Neural cell (in vitro differentiated cells): ENCODE measurements at regions not wholly inside any gene's neighbourhood (a gene's known extent, or its start where the extent isn't known, plus 50 kb on each side); places are given as distances from the start of the nearest gene placed in this dataset.

Source experiments
- H2AFZ ChIP-seq: fragments of 200-600, 300-800 bp; sonication (generic), shearing (Covaris generic); 2 replicates; pipeline ENCODE4 v1.6.0; 2014; ENCODE audit warnings: low read depth, mild to moderate bottlenecking, antibody characterized with exemption, low read length, moderate library complexity
- H3F3A ChIP-seq: fragments of 200-600 bp; shearing (Covaris generic); 2 replicates; pipeline ENCODE4 v1.6.1; 2016; ENCODE audit warnings: mild to moderate bottlenecking, moderate library complexity, mixed read lengths, antibody characterized with exemption, low read length; ENCODE audit not compliant: insufficient read depth, poor library complexity, severe bottlenecking
- H3K27ac ChIP-seq: fragments of 200-600, 300-800 bp; sonication (generic), shearing (Covaris generic); 2 replicates; pipeline ENCODE4 v1.5.1; 2014; ENCODE audit warnings: mild to moderate bottlenecking, low read length, moderate library complexity
- H3K27me3 ChIP-seq: fragments of 300-800, 200-600 bp; sonication (generic), shearing (Covaris generic); 2 replicates; pipeline ENCODE4 v1.6.0; 2014; ENCODE audit warnings: mild to moderate bottlenecking, low read depth, low read length, moderate library complexity; ENCODE audit not compliant: insufficient read depth
- H3K36me3 ChIP-seq: fragments of 300-800, 200-600 bp; sonication (generic), shearing (Covaris generic); 2 replicates; pipeline ENCODE4 v1.5.1; 2014; ENCODE audit warnings: mild to moderate bottlenecking, antibody characterized with exemption, low read length, moderate library complexity; ENCODE audit not compliant: insufficient read depth
- H3K4me2 ChIP-seq: fragments of 300-800, 200-600 bp; sonication (generic), shearing (Covaris generic); 2 replicates; pipeline ENCODE4 v1.6.0; 2014; ENCODE audit warnings: mild to moderate bottlenecking, low read length
- H3K4me3 ChIP-seq: fragments of 300-800, 200-600 bp; sonication (generic), shearing (Covaris generic); 2 replicates; pipeline ENCODE4 v1.5.1; 2014; ENCODE audit warnings: mild to moderate bottlenecking, low read length, moderate library complexity
- H3K79me2 ChIP-seq: fragments of 200-600 bp; shearing (Covaris generic); replicated peaks from 2 replicates; pipeline ENCODE4 v1.6.0; 2014; ENCODE audit warnings: mild to moderate bottlenecking, low read length, moderate library complexity; ENCODE audit not compliant: insufficient read depth
- H3K9ac ChIP-seq: fragments of 300-800, 200-600 bp; sonication (generic), shearing (Covaris generic); 2 replicates; pipeline ENCODE4 v1.6.1; 2016; ENCODE audit warnings: mild to moderate bottlenecking, low read length, mixed read lengths
- H3K9me2 ChIP-seq: fragments of 200-600 bp; shearing (Covaris generic); 2 replicates; pipeline ENCODE4 v1.6.1; 2016; ENCODE audit warnings: mild to moderate bottlenecking, low read length, mixed read lengths; ENCODE audit not compliant: insufficient read depth
- H3K9me3 ChIP-seq: fragments of 200-600, 300-800 bp; sonication (generic), shearing (Covaris generic); 2 replicates; pipeline ENCODE4 v1.6.1; 2016; ENCODE audit warnings: mild to moderate bottlenecking, mixed run types, low read length, moderate library complexity, mixed read lengths
- H4K20me1 ChIP-seq: fragments of 200-600 bp; shearing (Covaris generic); 2 replicates; pipeline ENCODE4 v1.6.1; 2016; ENCODE audit warnings: mild to moderate bottlenecking, mixed run types; ENCODE audit not compliant: insufficient read depth
- EP300 ChIP-seq: fragments of 450-650 bp; conservative IDR thresholded peaks from 2 replicates; pipeline ENCODE4 v1.6.1; 2014; ENCODE audit warnings: antibody characterized with exemption, mild to moderate bottlenecking, moderate library complexity; ENCODE audit not compliant: poor library complexity, severe bottlenecking
- EZH2 ChIP-seq: fragments of 200-600, 300-800 bp; shearing (Covaris generic), sonication (generic); IDR thresholded peaks from 2 replicates; pipeline ENCODE4 v1.6.1; 2014; ENCODE audit warnings: antibody characterized with exemption, low read length, borderline replicate concordance, mild to moderate bottlenecking; ENCODE audit not compliant: insufficient read depth, poor library complexity, severe bottlenecking
- MXI1 ChIP-seq: fragments of 450-650 bp; conservative IDR thresholded peaks from 2 replicates; pipeline ENCODE4 v1.6.1; 2014; ENCODE audit warnings: antibody characterized with exemption, mild to moderate bottlenecking; ENCODE audit not compliant: poor library complexity, severe bottlenecking
- POLR2AphosphoS5 ChIP-seq: IDR thresholded peaks from 2 replicates; pipeline ENCODE4 v1.6.1; 2012
- RAD21 ChIP-seq: fragments of 450-650 bp; conservative IDR thresholded peaks from 2 replicates; pipeline ENCODE4 v1.6.1; 2014; ENCODE audit warnings: antibody characterized with exemption, mild to moderate bottlenecking, moderate library complexity
- SMC3 ChIP-seq: fragments of 450-650 bp; conservative IDR thresholded peaks from 2 replicates; pipeline ENCODE4 v1.6.1; 2014; ENCODE audit warnings: antibody characterized with exemption, mild to moderate bottlenecking, moderate library complexity; ENCODE audit not compliant: poor library complexity
- TAF1 ChIP-seq: IDR thresholded peaks from 2 replicates; pipeline ENCODE4 v1.6.1; 2012; ENCODE audit warnings: low read depth
- TF ChIP-seq, protein P1 (sequence below): fragments of 450-650 bp; IDR thresholded peaks from 2 replicates; pipeline ENCODE4 v1.5.1; 2014; ENCODE audit warnings: antibody characterized with exemption, mild to moderate bottlenecking, moderate library complexity; ENCODE audit not compliant: poor library complexity, severe bottlenecking
- TF ChIP-seq, protein P2 (sequence below): IDR thresholded peaks from 2 replicates; pipeline ENCODE4 v1.6.1; 2012; ENCODE audit warnings: borderline replicate concordance

DNA sequence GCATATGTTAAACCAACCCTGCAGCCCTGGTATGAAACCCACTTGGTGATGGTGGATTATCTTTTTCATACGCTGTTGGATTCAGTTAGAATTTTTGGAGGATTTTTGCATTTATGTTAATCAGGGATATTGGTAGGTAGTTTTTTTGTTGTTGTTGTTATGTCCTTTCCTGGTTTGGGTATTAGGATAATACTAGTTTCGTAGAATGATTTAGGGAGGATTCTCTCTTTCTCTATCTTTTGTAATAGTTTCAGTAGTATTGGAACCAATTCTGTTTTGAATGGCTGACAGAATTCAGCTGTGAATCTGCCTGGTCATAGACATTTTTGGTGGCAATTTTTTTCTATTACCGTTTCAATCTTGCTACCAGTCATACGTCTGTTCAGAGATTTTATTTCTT lies 305.4 kb downstream of the IDS start:
- Histone ChIP-seq H3K36me3 (no peaks in the 10 kb centered on the region), H3K27ac (no peak overlapping the region), H3K9me3 (no peaks in the 10 kb centered on the region), H3K4me3 (no peak overlapping the region), H3K79me2 (no peaks in the 10 kb centered on the region), H3F3A (no peaks in the 10 kb centered on the region), H3K27me3 (no peaks in the 10 kb centered on the region), H3K9me2 (no peaks in the 10 kb centered on the region), H3K4me2 (no peak overlapping the region), H3K9ac (no peak overlapping the region), H4K20me1 (no peaks in the 10 kb centered on the region), H2AFZ (no peak overlapping the region)
- TF ChIP-seq, protein P1, sequence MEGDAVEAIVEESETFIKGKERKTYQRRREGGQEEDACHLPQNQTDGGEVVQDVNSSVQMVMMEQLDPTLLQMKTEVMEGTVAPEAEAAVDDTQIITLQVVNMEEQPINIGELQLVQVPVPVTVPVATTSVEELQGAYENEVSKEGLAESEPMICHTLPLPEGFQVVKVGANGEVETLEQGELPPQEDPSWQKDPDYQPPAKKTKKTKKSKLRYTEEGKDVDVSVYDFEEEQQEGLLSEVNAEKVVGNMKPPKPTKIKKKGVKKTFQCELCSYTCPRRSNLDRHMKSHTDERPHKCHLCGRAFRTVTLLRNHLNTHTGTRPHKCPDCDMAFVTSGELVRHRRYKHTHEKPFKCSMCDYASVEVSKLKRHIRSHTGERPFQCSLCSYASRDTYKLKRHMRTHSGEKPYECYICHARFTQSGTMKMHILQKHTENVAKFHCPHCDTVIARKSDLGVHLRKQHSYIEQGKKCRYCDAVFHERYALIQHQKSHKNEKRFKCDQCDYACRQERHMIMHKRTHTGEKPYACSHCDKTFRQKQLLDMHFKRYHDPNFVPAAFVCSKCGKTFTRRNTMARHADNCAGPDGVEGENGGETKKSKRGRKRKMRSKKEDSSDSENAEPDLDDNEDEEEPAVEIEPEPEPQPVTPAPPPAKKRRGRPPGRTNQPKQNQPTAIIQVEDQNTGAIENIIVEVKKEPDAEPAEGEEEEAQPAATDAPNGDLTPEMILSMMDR = no peak
- no peak for TF ChIP-seq SMC3
- TF ChIP-seq TAF1 = no peak
- no peak for TF ChIP-seq POLR2AphosphoS5
- TF ChIP-seq EZH2 = no peak
- no peak for TF ChIP-seq RAD21
- no peak for TF ChIP-seq MXI1
- no peak for TF ChIP-seq EP300
- TF ChIP-seq, protein P2, sequence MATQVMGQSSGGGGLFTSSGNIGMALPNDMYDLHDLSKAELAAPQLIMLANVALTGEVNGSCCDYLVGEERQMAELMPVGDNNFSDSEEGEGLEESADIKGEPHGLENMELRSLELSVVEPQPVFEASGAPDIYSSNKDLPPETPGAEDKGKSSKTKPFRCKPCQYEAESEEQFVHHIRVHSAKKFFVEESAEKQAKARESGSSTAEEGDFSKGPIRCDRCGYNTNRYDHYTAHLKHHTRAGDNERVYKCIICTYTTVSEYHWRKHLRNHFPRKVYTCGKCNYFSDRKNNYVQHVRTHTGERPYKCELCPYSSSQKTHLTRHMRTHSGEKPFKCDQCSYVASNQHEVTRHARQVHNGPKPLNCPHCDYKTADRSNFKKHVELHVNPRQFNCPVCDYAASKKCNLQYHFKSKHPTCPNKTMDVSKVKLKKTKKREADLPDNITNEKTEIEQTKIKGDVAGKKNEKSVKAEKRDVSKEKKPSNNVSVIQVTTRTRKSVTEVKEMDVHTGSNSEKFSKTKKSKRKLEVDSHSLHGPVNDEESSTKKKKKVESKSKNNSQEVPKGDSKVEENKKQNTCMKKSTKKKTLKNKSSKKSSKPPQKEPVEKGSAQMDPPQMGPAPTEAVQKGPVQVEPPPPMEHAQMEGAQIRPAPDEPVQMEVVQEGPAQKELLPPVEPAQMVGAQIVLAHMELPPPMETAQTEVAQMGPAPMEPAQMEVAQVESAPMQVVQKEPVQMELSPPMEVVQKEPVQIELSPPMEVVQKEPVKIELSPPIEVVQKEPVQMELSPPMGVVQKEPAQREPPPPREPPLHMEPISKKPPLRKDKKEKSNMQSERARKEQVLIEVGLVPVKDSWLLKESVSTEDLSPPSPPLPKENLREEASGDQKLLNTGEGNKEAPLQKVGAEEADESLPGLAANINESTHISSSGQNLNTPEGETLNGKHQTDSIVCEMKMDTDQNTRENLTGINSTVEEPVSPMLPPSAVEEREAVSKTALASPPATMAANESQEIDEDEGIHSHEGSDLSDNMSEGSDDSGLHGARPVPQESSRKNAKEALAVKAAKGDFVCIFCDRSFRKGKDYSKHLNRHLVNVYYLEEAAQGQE = no peak

DNA sequence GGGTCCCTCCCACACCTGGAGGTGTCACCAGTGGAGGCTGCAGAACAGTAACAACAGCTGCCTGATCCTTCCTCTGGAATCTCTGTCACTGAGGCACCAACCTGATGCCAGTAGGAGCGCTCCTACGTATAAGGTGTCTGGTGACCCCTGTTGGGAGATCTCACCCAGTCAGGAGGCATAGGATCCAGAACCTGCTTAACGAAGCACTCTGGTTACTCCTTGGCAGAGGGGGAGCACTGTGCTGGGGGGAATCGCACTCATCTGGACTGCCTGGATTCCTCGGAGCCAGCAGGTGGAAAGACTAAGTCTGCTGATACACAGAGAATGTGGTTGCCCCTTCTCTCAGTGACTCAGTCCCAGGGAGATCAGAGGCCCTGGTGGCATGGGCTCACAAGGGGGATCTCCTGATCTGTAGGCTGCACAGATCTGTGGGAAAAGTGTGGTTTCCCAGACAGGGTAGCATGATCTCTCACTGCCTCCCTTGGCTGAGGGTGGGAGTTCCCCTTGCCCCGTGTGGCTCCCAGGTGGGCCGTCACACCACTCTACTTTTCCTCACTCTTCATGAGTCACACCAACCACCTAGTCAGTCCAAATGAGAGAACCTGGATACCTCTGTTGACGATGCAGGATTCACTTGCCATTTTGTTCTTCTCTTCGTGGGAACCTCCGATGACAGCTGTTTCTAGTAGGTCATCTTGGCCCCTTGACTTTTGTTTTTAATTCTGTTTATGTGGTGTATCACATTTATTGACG lies 305.9 kb downstream of the IDS start:
- H3F3A ChIP-seq = no peaks in the 10 kb centered on the region

More for the DNA sequence above, 305.9 kb downstream of the IDS start:
- TF ChIP-seq EZH2 (no peak), POLR2AphosphoS5 (no peak)
- H3K9me3 ChIP-seq = no peaks in the 10 kb centered on the region
- H3K27ac ChIP-seq = no peak overlapping the region
- no peaks in the 10 kb centered on the region for H3K79me2 ChIP-seq
- H3K4me3 ChIP-seq = no peak overlapping the region
- H3K4me2 ChIP-seq = no peak overlapping the region
- H2AFZ ChIP-seq = no peak overlapping the region
- H3K9ac ChIP-seq = no peak overlapping the region
- H4K20me1 ChIP-seq = no peaks in the 10 kb centered on the region
- no peaks in the 10 kb centered on the region for H3K9me2 ChIP-seq
- no peaks in the 10 kb centered on the region for H3K27me3 ChIP-seq
- no peaks in the 10 kb centered on the region for H3K36me3 ChIP-seq
